ENCODE measurements at regions not wholly inside any gene's neighbourhood (a gene's known extent, or its start where the extent isn't known, plus 50 kb on each side); places are given as distances from the start of the nearest gene placed in this dataset.

GRCh38 chr5:7209658-7210057, 186.3 kb upstream of the ADCY2 start:
- no peak overlapping the region for H3K27ac ChIP-seq
- no peaks in the 10 kb centered on the region for H3K36me3 ChIP-seq
- H3K27me3 ChIP-seq = no peaks in the 10 kb centered on the region
- intact Hi-C loops (cut with DNase I) = no loop called here
- H3K4me1 ChIP-seq = no peaks in the 10 kb centered on the region
- H3K9me3 ChIP-seq = no peaks in the 10 kb centered on the region
- H3K4me3 ChIP-seq = no peak overlapping the region
- DNase-seq = no peak
- TF ChIP-seq POLR2A (IDR thresholded peaks at IDR 0.05) (no peak), CTCF (IDR thresholded peaks at IDR 0.05) (no peak)

- Histone ChIP-seq H3K4me1 (no peaks in the 10 kb centered on the region), H3K36me3 (no peaks in the 10 kb centered on the region), H3K27ac (no peak overlapping the region), H3K9me3 (no peaks in the 10 kb centered on the region), H3K4me3 (no peak overlapping the region), H3K27me3 (no peaks in the 10 kb centered on the region)
- TF ChIP-seq POLR2A (IDR thresholded peaks at IDR 0.05) = no peak
- TF ChIP-seq CTCF (IDR thresholded peaks at IDR 0.05) = no peak
- DNase-seq = no peak
- intact Hi-C loops (cut with DNase I) = no loop called here
- WGBS, 2 donors = 44 to 45% methylated on average over 2 of the region's 2 CpGs
Observed at GRCh38 chr5:7210549-7210948, 185.4 kb upstream of the ADCY2 start.

- H3K4me1 ChIP-seq = no peaks in the 10 kb centered on the region
- DNase-seq = no peak
- H3K4me3 ChIP-seq = no peak overlapping the region
- intact Hi-C loops (cut with DNase I) = no loop called here
- no peaks in the 10 kb centered on the region for H3K36me3 ChIP-seq
- WGBS, 2 donors = 83 to 96% methylated on average over 5 of the region's 5 CpGs
- no peak overlapping the region for H3K27ac ChIP-seq
- TF ChIP-seq CTCF (IDR thresholded peaks at IDR 0.05) = no peak
- no peak for TF ChIP-seq POLR2A (IDR thresholded peaks at IDR 0.05)
- no peaks in the 10 kb centered on the region for H3K27me3 ChIP-seq
- H3K9me3 ChIP-seq = no peaks in the 10 kb centered on the region
Observed at GRCh38 chr5:7213525-7213924, 182.4 kb upstream of the ADCY2 start.

- TF ChIP-seq CTCF (IDR thresholded peaks at IDR 0.05) (no peak), POLR2A (IDR thresholded peaks at IDR 0.05) (no peak)
- H3K27me3 ChIP-seq = no peaks in the 10 kb centered on the region
- no peaks in the 10 kb centered on the region for H3K36me3 ChIP-seq
- H3K4me3 ChIP-seq = no peak overlapping the region
- intact Hi-C loops (cut with DNase I) = no loop called here
- H3K9me3 ChIP-seq = no peaks in the 10 kb centered on the region
- no peak overlapping the region for H3K27ac ChIP-seq
- WGBS, 2 donors = 71 to 72% methylated on average over 7 of the region's 7 CpGs
- no peak for DNase-seq
- H3K4me1 ChIP-seq = no peaks in the 10 kb centered on the region
Observed at GRCh38 chr5:7214906-7215416, 181.0 kb upstream of the ADCY2 start.

GRCh38 chr5:7218141-7218540, 177.8 kb upstream of the ADCY2 start:
- intact Hi-C loops (cut with DNase I) = no loop called here
- DNase-seq = no peak
- TF ChIP-seq CTCF (IDR thresholded peaks at IDR 0.05) (no peak), POLR2A (IDR thresholded peaks at IDR 0.05) (no peak)
- no peaks in the 10 kb centered on the region for H3K36me3 ChIP-seq
- no peak overlapping the region for H3K27ac ChIP-seq
- WGBS, 2 donors = 47 to 53% methylated on average over 2 of the region's 2 CpGs
- H3K27me3 ChIP-seq = no peaks in the 10 kb centered on the region
- no peaks in the 10 kb centered on the region for H3K4me1 ChIP-seq
- no peak overlapping the region for H3K4me3 ChIP-seq
- H3K9me3 ChIP-seq = no peaks in the 10 kb centered on the region

All from esophagus squamous epithelium (tissue), 5 donors.